Cardiac muscle cell (in vitro differentiated cells and primary cell): ENCODE measurements at regions not wholly inside any gene's neighbourhood (a gene's known extent, or its start where the extent isn't known, plus 50 kb on each side); places are given as distances from the start of the nearest gene placed in this dataset.

Source experiments
- DNase-seq, 2 donors: peaks; one replicate each; pipeline versions ENCODE4 v3.0.0 to v3.0.0-alpha.2; 2010 to 2017; ENCODE audit warnings: low read depth in 1 of 2, low spot score in 1 of 2
- H3K27ac ChIP-seq: fragments of 200-600 bp; sonication (generic); 2 replicates; pipeline ENCODE4 v1.5.1; 2016
- H3K27me3 ChIP-seq: fragments of 200-600 bp; sonication (generic); 2 replicates; pipeline ENCODE4 v1.6.0; 2016; ENCODE audit warnings: control low read depth
- H3K36me3 ChIP-seq: fragments of 200-600 bp; sonication (generic); 2 replicates; pipeline ENCODE4 v1.5.1; 2016; ENCODE audit warnings: control low read depth
- H3K4me1 ChIP-seq: fragments of 200-600 bp; sonication (generic); 2 replicates; pipeline ENCODE4 v1.8.1; 2017; ENCODE audit warnings: low read depth, mild to moderate bottlenecking, mixed run types
- H3K4me3 ChIP-seq: fragments of 200-600 bp; sonication (generic); 2 replicates; pipeline ENCODE4 v1.5.1; 2016; ENCODE audit warnings: mild to moderate bottlenecking
- H3K9me3 ChIP-seq: fragments of 200-600 bp; sonication (generic); 2 replicates; pipeline ENCODE4 v1.5.1; 2017; ENCODE audit warnings: low read depth, mild to moderate bottlenecking, control low read depth
- CTCF ChIP-seq: IDR thresholded peaks from 2 replicates; pipeline ENCODE4 v1.5.1; 2012; ENCODE audit warnings: low read depth, mild to moderate bottlenecking, low read length

GRCh38 chr14:45400950-45401640, 148.1 kb upstream of the MIS18BP1 start:
- H3K9me3 ChIP-seq: no peaks in the 10 kb centered on the region
- no peaks in the 10 kb centered on the region for H3K4me1 ChIP-seq
- TF ChIP-seq CTCF: no peak
- no peak for DNase-seq
- no peaks in the 10 kb centered on the region for H3K27me3 ChIP-seq
- no peak overlapping the region for H3K27ac ChIP-seq
- no peaks in the 10 kb centered on the region for H3K36me3 ChIP-seq
- H3K4me3 ChIP-seq: no peak overlapping the region

GRCh38 chr14:45400509-45400908, 147.5 kb upstream of the MIS18BP1 start:
- H3K4me1 ChIP-seq: no peaks in the 10 kb centered on the region
- H3K36me3 ChIP-seq: no peaks in the 10 kb centered on the region
- no peaks in the 10 kb centered on the region for H3K9me3 ChIP-seq
- H3K4me3 ChIP-seq: no peak overlapping the region
- no peak for TF ChIP-seq CTCF
- H3K27ac ChIP-seq: no peak overlapping the region
- H3K27me3 ChIP-seq: no peaks in the 10 kb centered on the region
- DNase-seq: no peak

- Histone ChIP-seq H3K4me3 (no peak overlapping the region), H3K9me3 (no peaks in the 10 kb centered on the region), H3K36me3 (no peaks in the 10 kb centered on the region), H3K27me3 (no peaks in the 10 kb centered on the region), H3K4me1 (no peaks in the 10 kb centered on the region), H3K27ac (no peak overlapping the region)
- no peak for DNase-seq
- TF ChIP-seq CTCF: no peak
Observed at GRCh38 chr14:45381091-45381490, 128.1 kb upstream of the MIS18BP1 start.

- Histone ChIP-seq H3K27ac (no peak overlapping the region), H3K4me1 (no peaks in the 10 kb centered on the region), H3K4me3 (no peak overlapping the region), H3K9me3 (no peaks in the 10 kb centered on the region), H3K27me3 (no peaks in the 10 kb centered on the region), H3K36me3 (no peaks in the 10 kb centered on the region)
- DNase-seq: no peak
- TF ChIP-seq CTCF: no peak
Observed at GRCh38 chr14:45377166-45377565, 124.2 kb upstream of the MIS18BP1 start.

- no peak for TF ChIP-seq CTCF
- no peaks in the 10 kb centered on the region for H3K27me3 ChIP-seq
- H3K27ac ChIP-seq: no peak overlapping the region
- no peaks in the 10 kb centered on the region for H3K36me3 ChIP-seq
- no peaks in the 10 kb centered on the region for H3K9me3 ChIP-seq
- no peaks in the 10 kb centered on the region for H3K4me1 ChIP-seq
- H3K4me3 ChIP-seq: no peak overlapping the region
- DNase-seq: no peak
Observed at GRCh38 chr14:45373877-45374276, 120.9 kb upstream of the MIS18BP1 start.
